HPDE6-E6E7 (cell line): ENCODE measurements at regions not wholly inside any gene's neighbourhood (a gene's known extent, or its start where the extent isn't known, plus 50 kb on each side); places are given as distances from the start of the nearest gene placed in this dataset.

Source experiments
- DNase-seq: peaks from one replicate; pipeline ENCODE4 v3.0.0; 2011; ENCODE audit warnings: missing footprints; ENCODE audit errors: extremely low spot score

GRCh38 chr19:46546194-46546896 lies 50.7 kb upstream of the PNMA8B start:
- DNase-seq, result peak; percentile 83

- no peak for DNase-seq
These were observed 50.4 kb upstream of the CALM3 start for GRCh38 chr19:46550684-46551083.

- no peak for DNase-seq
These were observed 50.0 kb upstream of the CALM3 start for GRCh38 chr19:46551164-46551563.
